ENCODE measurements at regions not wholly inside any gene's neighbourhood (a gene's known extent, or its start where the extent isn't known, plus 50 kb on each side); places are given as distances from the start of the nearest gene placed in this dataset.
"Not testable (repeated sequence)": the region's sequence is repeated elsewhere in the genome, so short reads cannot be mapped to it uniquely, and the experiment has no call there.

GRCh38 chr4:49213250-49213649 lies 227.2 kb downstream of the CWH43 start:
- H3K27me3 ChIP-seq (replicated peaks; ENCODE audit: insufficient read depth, low read depth, low read length, poor library complexity); CTCF ChIA-PET; H3K4me1 ChIP-seq (ENCODE audit: insufficient read depth, low read length, poor library complexity, severe bottlenecking); H3K9me3 ChIP-seq (ENCODE audit: low read depth, low read length, poor library complexity, severe bottlenecking); H3K27ac ChIP-seq (ENCODE audit: low read depth, low read length, poor library complexity, severe bottlenecking); H3K4me3 ChIP-seq (ENCODE audit: low read depth, low read length, poor library complexity, severe bottlenecking); DNase-seq (ENCODE audit: low spot score); BruUV-seq (replicated peaks); intact Hi-C loops (cut with micrococcal nuclease; ENCODE audit: unreplicated experiment); POLR2A ChIA-PET (ENCODE audit: low non-redundant PET); H3K36me3 ChIP-seq (ENCODE audit: insufficient read depth, low read length, poor library complexity, severe bottlenecking): not testable (repeated sequence)

- H3K4me3 ChIP-seq (ENCODE audit: low read depth, low read length, poor library complexity, severe bottlenecking); CTCF ChIA-PET; H3K27me3 ChIP-seq (replicated peaks; ENCODE audit: insufficient read depth, low read depth, low read length, poor library complexity); DNase-seq (ENCODE audit: low spot score); H3K9me3 ChIP-seq (ENCODE audit: low read depth, low read length, poor library complexity, severe bottlenecking); POLR2A ChIA-PET (ENCODE audit: low non-redundant PET); H3K36me3 ChIP-seq (ENCODE audit: insufficient read depth, low read length, poor library complexity, severe bottlenecking); H3K4me1 ChIP-seq (ENCODE audit: insufficient read depth, low read length, poor library complexity, severe bottlenecking); H3K27ac ChIP-seq (ENCODE audit: low read depth, low read length, poor library complexity, severe bottlenecking); BruUV-seq (replicated peaks); intact Hi-C loops (cut with micrococcal nuclease; ENCODE audit: unreplicated experiment): not testable (repeated sequence)
These were observed 227.7 kb downstream of the CWH43 start for GRCh38 chr4:49213750-49214149.

GRCh38 chr4:49214453-49215081 lies 228.5 kb downstream of the CWH43 start:
- BruUV-seq (replicated peaks); CTCF ChIA-PET; POLR2A ChIA-PET (ENCODE audit: low non-redundant PET); H3K36me3 ChIP-seq (ENCODE audit: insufficient read depth, low read length, poor library complexity, severe bottlenecking); H3K4me3 ChIP-seq (ENCODE audit: low read depth, low read length, poor library complexity, severe bottlenecking); H3K9me3 ChIP-seq (ENCODE audit: low read depth, low read length, poor library complexity, severe bottlenecking); DNase-seq (ENCODE audit: low spot score); intact Hi-C loops (cut with micrococcal nuclease; ENCODE audit: unreplicated experiment); H3K27ac ChIP-seq (ENCODE audit: low read depth, low read length, poor library complexity, severe bottlenecking); H3K27me3 ChIP-seq (replicated peaks; ENCODE audit: insufficient read depth, low read depth, low read length, poor library complexity); H3K4me1 ChIP-seq (ENCODE audit: insufficient read depth, low read length, poor library complexity, severe bottlenecking): not testable (repeated sequence)

GRCh38 chr4:49215082-49215479 lies 229.0 kb downstream of the CWH43 start:
- H3K4me1 ChIP-seq (ENCODE audit: insufficient read depth, low read length, poor library complexity, severe bottlenecking); H3K9me3 ChIP-seq (ENCODE audit: low read depth, low read length, poor library complexity, severe bottlenecking); H3K36me3 ChIP-seq (ENCODE audit: insufficient read depth, low read length, poor library complexity, severe bottlenecking); POLR2A ChIA-PET (ENCODE audit: low non-redundant PET); DNase-seq (ENCODE audit: low spot score); BruUV-seq (replicated peaks); H3K27me3 ChIP-seq (replicated peaks; ENCODE audit: insufficient read depth, low read depth, low read length, poor library complexity); intact Hi-C loops (cut with micrococcal nuclease; ENCODE audit: unreplicated experiment); H3K4me3 ChIP-seq (ENCODE audit: low read depth, low read length, poor library complexity, severe bottlenecking); H3K27ac ChIP-seq (ENCODE audit: low read depth, low read length, poor library complexity, severe bottlenecking); CTCF ChIA-PET: not testable (repeated sequence)

- H3K4me3 ChIP-seq (ENCODE audit: low read depth, low read length, poor library complexity, severe bottlenecking); BruUV-seq (replicated peaks); H3K9me3 ChIP-seq (ENCODE audit: low read depth, low read length, poor library complexity, severe bottlenecking); H3K27ac ChIP-seq (ENCODE audit: low read depth, low read length, poor library complexity, severe bottlenecking); H3K4me1 ChIP-seq (ENCODE audit: insufficient read depth, low read length, poor library complexity, severe bottlenecking); H3K36me3 ChIP-seq (ENCODE audit: insufficient read depth, low read length, poor library complexity, severe bottlenecking); DNase-seq (ENCODE audit: low spot score); H3K27me3 ChIP-seq (replicated peaks; ENCODE audit: insufficient read depth, low read depth, low read length, poor library complexity); POLR2A ChIA-PET (ENCODE audit: low non-redundant PET); CTCF ChIA-PET; intact Hi-C loops (cut with micrococcal nuclease; ENCODE audit: unreplicated experiment): not testable (repeated sequence)
These were observed 230.5 kb downstream of the CWH43 start for GRCh38 chr4:49216606-49217005.

- no peak overlapping the region for H3K27ac ChIP-seq (ENCODE audit: low read depth, low read length, poor library complexity, severe bottlenecking)
- no peak overlapping the region for H3K4me3 ChIP-seq (ENCODE audit: low read depth, low read length, poor library complexity, severe bottlenecking)
- ChIA-PET POLR2A (ENCODE audit: low non-redundant PET) (no interaction called here), CTCF (no interaction called here)
- BruUV-seq (replicated peaks): no TSS peak
- DNase-seq (ENCODE audit: low spot score): no peak
- intact Hi-C loops (cut with micrococcal nuclease; ENCODE audit: unreplicated experiment): no loop called here
- no peaks in the 10 kb centered on the region for H3K9me3 ChIP-seq (ENCODE audit: low read depth, low read length, poor library complexity, severe bottlenecking)
- no peaks in the 10 kb centered on the region for H3K36me3 ChIP-seq (ENCODE audit: insufficient read depth, low read length, poor library complexity, severe bottlenecking)
- no peaks in the 10 kb centered on the region for H3K4me1 ChIP-seq (ENCODE audit: insufficient read depth, low read length, poor library complexity, severe bottlenecking)
- TF ChIP-seq EZH2 (IDR thresholded peaks at IDR 0.05; ENCODE audit: borderline replicate concordance, low read depth, low read length, poor library complexity, severe bottlenecking) (no peak), CTCF (conservative IDR thresholded peaks at IDR 0.05; ENCODE audit: low read depth, low read length) (no peak)
- no peaks in the 10 kb centered on the region for H3K27me3 ChIP-seq (replicated peaks; ENCODE audit: insufficient read depth, low read depth, low read length, poor library complexity)
These were observed 231.4 kb downstream of the CWH43 start for GRCh38 chr4:49217492-49217891.

- H3K4me1 ChIP-seq (ENCODE audit: insufficient read depth, low read length, poor library complexity, severe bottlenecking); intact Hi-C loops (cut with micrococcal nuclease; ENCODE audit: unreplicated experiment); BruUV-seq (replicated peaks); DNase-seq (ENCODE audit: low spot score); H3K27me3 ChIP-seq (replicated peaks; ENCODE audit: insufficient read depth, low read depth, low read length, poor library complexity); H3K36me3 ChIP-seq (ENCODE audit: insufficient read depth, low read length, poor library complexity, severe bottlenecking); H3K9me3 ChIP-seq (ENCODE audit: low read depth, low read length, poor library complexity, severe bottlenecking); H3K27ac ChIP-seq (ENCODE audit: low read depth, low read length, poor library complexity, severe bottlenecking); CTCF ChIA-PET; POLR2A ChIA-PET (ENCODE audit: low non-redundant PET); H3K4me3 ChIP-seq (ENCODE audit: low read depth, low read length, poor library complexity, severe bottlenecking): not testable (repeated sequence)
These were observed 232.0 kb downstream of the CWH43 start for GRCh38 chr4:49218094-49218493.
